IMR-90 (cell line): ENCODE measurements at regions not wholly inside any gene's neighbourhood (a gene's known extent, or its start where the extent isn't known, plus 50 kb on each side); places are given as distances from the start of the nearest gene placed in this dataset.

ENCODE experiments used
- ATAC-seq: fragments of 200-7000 bp; cut with Tn5 transposase; 2 replicates; pipeline ENCODE4 v1.9.1; 2020; ENCODE audit warnings: low read depth, mild to moderate bottlenecking, moderate library complexity
- BruUV-seq: library from RNA; stranded (reverse); fragments of 400-500 nt; replicated peaks from 2 replicates; lab custom pipeline; 2021; lab: Mats Ljungman, UMichigan
- CTCF ChIA-PET: fragments of 300-600 bp; formaldehyde crosslinking; extraction: SDS; loops from one replicate; lab custom pipeline; 2021; ENCODE audit warnings: antibody characterized with exemption; lab: Yijun Ruan, JAX
- POLR2A ChIA-PET: fragments of 300-600 bp; sonication (Branson Sonifier 250); formaldehyde crosslinking; loops from one replicate; lab custom pipeline; 2022; ENCODE audit warnings: antibody characterized with exemption; ENCODE audit not compliant: unreplicated experiment; lab: Charles Lee
- DNase-seq: peaks from one replicate; pipeline ENCODE4 v3.0.0; 2013
- H2AFZ ChIP-seq: replicated peaks from 2 replicates; pipeline ENCODE3; 2013; ENCODE audit warnings: low read length, mild to moderate bottlenecking; ENCODE audit not compliant: poor library complexity
- H2AK5ac ChIP-seq: 2 replicates; pipeline ENCODE4 v1.6.1; 2013; ENCODE audit warnings: low read depth, low read length, inconsistent platforms
- H2AK9ac ChIP-seq: replicated peaks from 2 replicates; pipeline ENCODE3; 2013; ENCODE audit warnings: mild to moderate bottlenecking, low read depth, low read length, moderate library complexity; ENCODE audit not compliant: poor library complexity
- H2BK120ac ChIP-seq: 2 replicates; pipeline ENCODE4 v1.6.1; 2013; ENCODE audit warnings: low read depth, low read length, inconsistent platforms
- H2BK15ac ChIP-seq: 3 replicates; pipeline ENCODE4 v1.6.1; 2013; ENCODE audit warnings: low read depth, low read length, inconsistent platforms
- H2BK20ac ChIP-seq: 2 replicates; pipeline ENCODE4 v1.6.1; 2013; ENCODE audit warnings: low read depth, mild to moderate bottlenecking, inconsistent platforms, low read length, moderate library complexity
- H2BK5ac ChIP-seq: 2 replicates; pipeline ENCODE4 v1.6.1; 2013; ENCODE audit warnings: mild to moderate bottlenecking, low read depth, low read length, inconsistent platforms; ENCODE audit not compliant: poor library complexity, severe bottlenecking
- H3K14ac ChIP-seq: replicated peaks from 2 replicates; pipeline ENCODE4 v1.6.1; 2013; ENCODE audit warnings: low read depth, low read length, inconsistent platforms
- H3K18ac ChIP-seq: 2 replicates; pipeline ENCODE4 v1.6.1; 2013; ENCODE audit warnings: low read depth, low read length, control low read depth
- H3K23ac ChIP-seq: 2 replicates; pipeline ENCODE4 v1.6.1; 2013; ENCODE audit warnings: low read depth, low read length, inconsistent platforms
- H3K27ac ChIP-seq: 2 replicates; pipeline ENCODE4 v1.5.1; 2013; ENCODE audit warnings: mild to moderate bottlenecking, control low read depth, low read length; ENCODE audit not compliant: insufficient read depth
- H3K27me3 ChIP-seq: 2 replicates; pipeline ENCODE4 v1.6.1; 2013; ENCODE audit warnings: low read length; ENCODE audit not compliant: control insufficient read depth, insufficient read depth
- H3K36me3 ChIP-seq: 2 replicates; pipeline ENCODE4 v1.6.1; 2013; ENCODE audit warnings: low read length, mixed read lengths; ENCODE audit not compliant: control insufficient read depth, insufficient read depth
- H3K4ac ChIP-seq: 2 replicates; pipeline ENCODE4 v1.6.1; 2013; ENCODE audit warnings: low read depth, low read length, inconsistent platforms
- H3K4me1 ChIP-seq: 2 replicates; pipeline ENCODE4 v1.6.1; 2013; ENCODE audit warnings: low read length, mixed read lengths; ENCODE audit not compliant: control insufficient read depth, insufficient read depth
- H3K4me2 ChIP-seq: 2 replicates; pipeline ENCODE4 v1.6.1; 2013; ENCODE audit warnings: low read depth, mild to moderate bottlenecking, control low read depth, low read length, moderate library complexity
- H3K4me3 ChIP-seq: 2 replicates; pipeline ENCODE4 v1.5.1; 2013; ENCODE audit warnings: low read depth, mild to moderate bottlenecking, control low read depth, low read length, moderate library complexity; ENCODE audit not compliant: insufficient read depth
- H3K56ac ChIP-seq: 2 replicates; pipeline ENCODE4 v1.6.1; 2013; ENCODE audit warnings: low read length, inconsistent platforms; ENCODE audit not compliant: insufficient read depth; ENCODE audit errors: extremely low read depth
- H3K79me1 ChIP-seq, 2 experiments: 2 replicates each; pipeline ENCODE4 v1.6.1; 2013; ENCODE audit warnings: low read length in 2 of 2, inconsistent platforms in 1 of 2, low read depth in 1 of 2
- H3K9ac ChIP-seq: 2 replicates; pipeline ENCODE4 v1.6.1; 2013; ENCODE audit warnings: low read depth, low read length, control low read depth
- H3K9me1 ChIP-seq: 2 replicates; pipeline ENCODE4 v1.6.1; 2013; ENCODE audit warnings: low read length, inconsistent platforms; ENCODE audit not compliant: insufficient read depth
- H3K9me3 ChIP-seq: 2 replicates; pipeline ENCODE4 v1.6.1; 2013; ENCODE audit warnings: low read length; ENCODE audit not compliant: control insufficient read depth, insufficient read depth
- H4K20me1 ChIP-seq: 2 replicates; pipeline ENCODE4 v1.6.1; 2013; ENCODE audit warnings: low read length, inconsistent platforms; ENCODE audit not compliant: insufficient read depth
- H4K5ac ChIP-seq: 2 replicates; pipeline ENCODE4 v1.6.1; 2013; ENCODE audit warnings: mild to moderate bottlenecking, low read depth, low read length, control low read depth
- H4K8ac ChIP-seq, 2 experiments: 2 replicates each; pipeline ENCODE4 v1.6.1; 2013; ENCODE audit warnings: low read depth in 2 of 2, low read length in 2 of 2, control low read depth in 1 of 2, inconsistent platforms in 1 of 2
- H4K91ac ChIP-seq: 2 replicates; pipeline ENCODE4 v1.6.1; 2013; ENCODE audit warnings: low read depth, low read length, inconsistent platforms; ENCODE audit not compliant: insufficient read depth
- BHLHE40 ChIP-seq: fragments of 150-350 bp; IDR thresholded peaks from 2 replicates; pipeline ENCODE4 v1.6.1; 2016; ENCODE audit warnings: mild to moderate bottlenecking, low read depth, low read length
- CEBPB ChIP-seq: IDR thresholded peaks from 2 replicates; pipeline ENCODE4 v1.6.1; 2012; ENCODE audit warnings: low read depth, low read length, improper control_type of control experiment
- CHD1 ChIP-seq: IDR thresholded peaks from 2 replicates; pipeline ENCODE4 v1.6.1; 2012; ENCODE audit warnings: low read depth, low read length, improper control_type of control experiment
- FOS ChIP-seq: fragments of 150-350 bp; IDR thresholded peaks from 2 replicates; pipeline ENCODE4 v1.6.1; 2016; ENCODE audit warnings: low read depth, low read length
- MAFK ChIP-seq: IDR thresholded peaks from 2 replicates; pipeline ENCODE4 v1.6.1; 2012; ENCODE audit warnings: low read depth, low read length, improper control_type of control experiment
- MAZ ChIP-seq: IDR thresholded peaks from 2 replicates; pipeline ENCODE4 v1.6.1; 2012; ENCODE audit warnings: low read depth, mild to moderate bottlenecking, low read length, improper control_type of control experiment, moderate library complexity, borderline replicate concordance
- MXI1 ChIP-seq: IDR thresholded peaks from 2 replicates; pipeline ENCODE4 v1.6.1; 2012; ENCODE audit warnings: low read depth, mild to moderate bottlenecking, low read length, moderate library complexity, borderline replicate concordance
- NFE2L2 ChIP-seq: fragments of 150-350 bp; IDR thresholded peaks from 2 replicates; pipeline ENCODE4 v1.6.1; 2016; ENCODE audit warnings: low read depth, mild to moderate bottlenecking, low read length
- POLR2A ChIP-seq: IDR thresholded peaks from 2 replicates; pipeline ENCODE4 v1.6.1; 2012; ENCODE audit warnings: mild to moderate bottlenecking, low read depth, low read length
- RAD21 ChIP-seq: IDR thresholded peaks from 2 replicates; pipeline ENCODE4 v1.6.1; 2012; ENCODE audit warnings: low read length, improper control_type of control experiment
- RCOR1 ChIP-seq: IDR thresholded peaks from 2 replicates; pipeline ENCODE4 v1.6.1; 2012; ENCODE audit warnings: mild to moderate bottlenecking, low read length, improper control_type of control experiment; ENCODE audit not compliant: insufficient replicate concordance
- RFX5 ChIP-seq: IDR thresholded peaks from 2 replicates; pipeline ENCODE4 v1.8.0; 2012; ENCODE audit warnings: low read depth, mild to moderate bottlenecking, low read length, moderate library complexity
- SMC3 ChIP-seq: fragments of 150-350 bp; IDR thresholded peaks from 2 replicates; pipeline ENCODE4 v1.6.1; 2016; ENCODE audit warnings: low read depth, mild to moderate bottlenecking, antibody characterized with exemption, low read length, moderate library complexity
- WGBS, 2 experiments: methylation state at CpG; one replicate each; pipeline versions ENCODE4 v1.1.5 to v1.1.7; 2013; ENCODE audit warnings: missing lambda C conversion rate in 2 of 2; ENCODE audit not compliant: insufficient read length in 1 of 2; ENCODE audit errors: extremely low coverage in 2 of 2; 5-methylcytosine and 5-hydroxymethylcytosine counted together
- dilution Hi-C: fragments of 300-500 bp; cut with HindIII; formaldehyde crosslinking; loops from one replicate; pipeline ENCODE4 v1.14.3; 2018; ENCODE audit warnings: low sequenced_read_pairs; ENCODE audit not compliant: unreplicated experiment
- in situ Hi-C: fragments of 300-500 bp; cut with MboI; formaldehyde crosslinking; loops from 3 replicates; pipeline ENCODE4 v1.14.3; 2019; ENCODE audit warnings: low sequenced_read_pairs, inconsistent platforms, mixed read lengths
- intact Hi-C: fragments of 100-400 bp; cut with micrococcal nuclease; formaldehyde crosslinking; loops from 2 replicates; pipeline ENCODE4 v1.10.0; 2022
- TF ChIP-seq, protein P1 (sequence below): conservative IDR thresholded peaks from 2 replicates; pipeline ENCODE4 v1.5.1; 2012; ENCODE audit warnings: mild to moderate bottlenecking, low read depth, low read length, improper control_type of control experiment
- TF ChIP-seq, protein P2 (sequence below): fragments of 150-350 bp; IDR thresholded peaks from 2 replicates; pipeline ENCODE4 v1.6.1; 2017; ENCODE audit warnings: mild to moderate bottlenecking, antibody characterized with exemption, low read length, low read depth
- TF ChIP-seq, protein P3 (sequence below): fragments of 150-350 bp; IDR thresholded peaks from 2 replicates; pipeline ENCODE4 v1.6.1; 2016; ENCODE audit warnings: low read depth, mild to moderate bottlenecking, low read length, moderate library complexity, borderline replicate concordance

DNA sequence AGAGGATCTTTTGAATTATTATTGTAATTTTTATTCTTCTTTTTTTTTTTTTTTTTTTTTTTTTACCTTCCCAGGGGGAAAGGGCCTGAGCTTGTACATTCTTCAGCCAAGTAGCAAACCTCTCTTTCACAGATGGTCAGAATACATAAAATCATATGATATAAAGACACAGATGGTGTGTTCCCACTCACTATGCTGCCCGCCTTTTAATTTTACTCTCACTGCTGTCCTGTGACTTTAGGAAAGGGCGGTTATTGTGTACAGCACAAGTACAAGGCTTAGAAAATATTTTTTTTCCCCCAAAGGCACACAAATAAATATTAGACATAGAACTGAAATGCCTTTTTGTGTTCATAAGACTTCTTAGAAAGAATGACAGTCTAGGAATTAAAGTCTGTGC lies 213.6 kb downstream of the RPS24 start:
- peaks cover 14% of the 10 kb centered on the region for H3K9me1 ChIP-seq
- no peaks in the 10 kb centered on the region for H3K36me3 ChIP-seq
- no peaks in the 10 kb centered on the region for H4K20me1 ChIP-seq
- no peak overlapping the region for H3K18ac ChIP-seq
- no peak for DNase-seq
- no peak overlapping the region for H4K5ac ChIP-seq
- TF ChIP-seq, protein P1, sequence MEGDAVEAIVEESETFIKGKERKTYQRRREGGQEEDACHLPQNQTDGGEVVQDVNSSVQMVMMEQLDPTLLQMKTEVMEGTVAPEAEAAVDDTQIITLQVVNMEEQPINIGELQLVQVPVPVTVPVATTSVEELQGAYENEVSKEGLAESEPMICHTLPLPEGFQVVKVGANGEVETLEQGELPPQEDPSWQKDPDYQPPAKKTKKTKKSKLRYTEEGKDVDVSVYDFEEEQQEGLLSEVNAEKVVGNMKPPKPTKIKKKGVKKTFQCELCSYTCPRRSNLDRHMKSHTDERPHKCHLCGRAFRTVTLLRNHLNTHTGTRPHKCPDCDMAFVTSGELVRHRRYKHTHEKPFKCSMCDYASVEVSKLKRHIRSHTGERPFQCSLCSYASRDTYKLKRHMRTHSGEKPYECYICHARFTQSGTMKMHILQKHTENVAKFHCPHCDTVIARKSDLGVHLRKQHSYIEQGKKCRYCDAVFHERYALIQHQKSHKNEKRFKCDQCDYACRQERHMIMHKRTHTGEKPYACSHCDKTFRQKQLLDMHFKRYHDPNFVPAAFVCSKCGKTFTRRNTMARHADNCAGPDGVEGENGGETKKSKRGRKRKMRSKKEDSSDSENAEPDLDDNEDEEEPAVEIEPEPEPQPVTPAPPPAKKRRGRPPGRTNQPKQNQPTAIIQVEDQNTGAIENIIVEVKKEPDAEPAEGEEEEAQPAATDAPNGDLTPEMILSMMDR, result no peak
- TF ChIP-seq, protein P2, sequence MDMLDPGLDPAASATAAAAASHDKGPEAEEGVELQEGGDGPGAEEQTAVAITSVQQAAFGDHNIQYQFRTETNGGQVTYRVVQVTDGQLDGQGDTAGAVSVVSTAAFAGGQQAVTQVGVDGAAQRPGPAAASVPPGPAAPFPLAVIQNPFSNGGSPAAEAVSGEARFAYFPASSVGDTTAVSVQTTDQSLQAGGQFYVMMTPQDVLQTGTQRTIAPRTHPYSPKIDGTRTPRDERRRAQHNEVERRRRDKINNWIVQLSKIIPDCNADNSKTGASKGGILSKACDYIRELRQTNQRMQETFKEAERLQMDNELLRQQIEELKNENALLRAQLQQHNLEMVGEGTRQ, result no peak
- TF ChIP-seq MAFK (no peak), BHLHE40 (no peak), CEBPB (no peak), NFE2L2 (no peak), POLR2A (no peak), RAD21 (no peak), RFX5 (no peak), SMC3 (no peak), MAZ (no peak), CHD1 (no peak), RCOR1 (no peak), MXI1 (no peak), FOS (no peak)
- TF ChIP-seq, protein P3, sequence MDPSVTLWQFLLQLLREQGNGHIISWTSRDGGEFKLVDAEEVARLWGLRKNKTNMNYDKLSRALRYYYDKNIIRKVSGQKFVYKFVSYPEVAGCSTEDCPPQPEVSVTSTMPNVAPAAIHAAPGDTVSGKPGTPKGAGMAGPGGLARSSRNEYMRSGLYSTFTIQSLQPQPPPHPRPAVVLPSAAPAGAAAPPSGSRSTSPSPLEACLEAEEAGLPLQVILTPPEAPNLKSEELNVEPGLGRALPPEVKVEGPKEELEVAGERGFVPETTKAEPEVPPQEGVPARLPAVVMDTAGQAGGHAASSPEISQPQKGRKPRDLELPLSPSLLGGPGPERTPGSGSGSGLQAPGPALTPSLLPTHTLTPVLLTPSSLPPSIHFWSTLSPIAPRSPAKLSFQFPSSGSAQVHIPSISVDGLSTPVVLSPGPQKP, result no peak
- no peak overlapping the region for H2BK5ac ChIP-seq
- BruUV-seq, result no TSS peak
- no peak overlapping the region for H3K23ac ChIP-seq
- no peaks in the 10 kb centered on the region for H3K79me1 ChIP-seq
- no peak overlapping the region for H4K8ac ChIP-seq
- H3K9me3 ChIP-seq, result no peaks in the 10 kb centered on the region; the same call in 1 of the 2 replicates
- no peak overlapping the region for H3K4me3 ChIP-seq
- no peak overlapping the region for H3K4ac ChIP-seq
- H4K91ac ChIP-seq, result no peak overlapping the region
- H3K4me2 ChIP-seq, result no peak overlapping the region
- H3K27me3 ChIP-seq, result no peaks in the 10 kb centered on the region
- POLR2A ChIA-PET, result interaction anchor here (0.6 kb wide), 1 partner anchor 68 kb away, joined by 11 read pairs; no protein-coding TSS in a partner anchor
- H2AK5ac ChIP-seq, result no peak overlapping the region
- no peak overlapping the region for H3K27ac ChIP-seq
- no peak overlapping the region for H2BK20ac ChIP-seq
- H2AFZ ChIP-seq, result no peak overlapping the region
- dilution Hi-C loops (no loop called here), in situ Hi-C loops (no loop called here), intact Hi-C loops (no loop called here)
- H2BK15ac ChIP-seq, result 0 out of 3 replicates have a peak overlapping the region, but pooled peaks have one; percentile 93
- CTCF ChIA-PET, result interaction anchor here (0.7 kb wide), 1 partner anchor 55 kb away, joined by 3 read pairs; no protein-coding TSS in a partner anchor
- H2BK120ac ChIP-seq, result no peak overlapping the region
- ATAC-seq, result no peak
- peaks cover 15% of the 10 kb centered on the region for H3K4me1 ChIP-seq
- no peak overlapping the region for H3K56ac ChIP-seq
- no peak overlapping the region for H2AK9ac ChIP-seq
- H3K9ac ChIP-seq, result no peak overlapping the region
- no peak overlapping the region for H3K14ac ChIP-seq
- no CpG with 5 or more reads among the region's 2 CpGs for WGBS, 2 experiments
